Chondrocyte (in vitro differentiated cells): ENCODE measurements at regions not wholly inside any gene's neighbourhood (a gene's known extent, or its start where the extent isn't known, plus 50 kb on each side); places are given as distances from the start of the nearest gene placed in this dataset.

Source experiments
- DNase-seq: peaks from one replicate; pipeline ENCODE4 v3.0.0; 2021; ENCODE audit warnings: mixed read lengths, low spot score
- H3K27ac Mint-ChIP-seq: one replicate; pipeline ENCODE4 v1.8.0; 2021; ENCODE audit warnings: mild to moderate bottlenecking, moderate library complexity, mixed read lengths; ENCODE audit not compliant: unreplicated experiment
- H3K27me3 Mint-ChIP-seq: 2 replicates; pipeline ENCODE4 v1.8.0; 2021; ENCODE audit warnings: low read depth, mixed read lengths
- H3K36me3 Mint-ChIP-seq: 2 replicates; pipeline ENCODE4 v1.8.0; 2021; ENCODE audit warnings: low read depth, mixed read lengths
- H3K4me1 Mint-ChIP-seq: 2 replicates; pipeline ENCODE4 v1.8.0; 2021; ENCODE audit warnings: low read depth, mild to moderate bottlenecking, mixed read lengths
- H3K4me3 Mint-ChIP-seq: one replicate; pipeline ENCODE4 v1.8.0; 2021; ENCODE audit warnings: mild to moderate bottlenecking, moderate library complexity, mixed read lengths; ENCODE audit not compliant: unreplicated experiment
- H3K9me3 Mint-ChIP-seq: 2 replicates; pipeline ENCODE4 v1.8.0; 2021; ENCODE audit warnings: low read depth, mixed read lengths
- CTCF ChIP-seq: fragments of 200-600 bp; sonication (generic); IDR thresholded peaks from 2 replicates; pipeline ENCODE4 v1.5.0; 2021; ENCODE audit warnings: antibody characterized with exemption, mild to moderate bottlenecking, moderate library complexity

GRCh38 chr3:99330924-99331532, 307.4 kb upstream of the COL8A1 start:
- Mint-ChIP-seq H3K27me3 (no peaks in the 10 kb centered on the region), H3K4me3 (no peak overlapping the region), H3K27ac (peak overlapping the region; percentile 28), H3K36me3 (peaks cover 5% of the 10 kb centered on the region), H3K9me3 (peaks cover 10% of the 10 kb centered on the region), H3K4me1 (peaks cover 43% of the 10 kb centered on the region)
- DNase-seq = no peak
- TF ChIP-seq CTCF = no peak

DNA sequence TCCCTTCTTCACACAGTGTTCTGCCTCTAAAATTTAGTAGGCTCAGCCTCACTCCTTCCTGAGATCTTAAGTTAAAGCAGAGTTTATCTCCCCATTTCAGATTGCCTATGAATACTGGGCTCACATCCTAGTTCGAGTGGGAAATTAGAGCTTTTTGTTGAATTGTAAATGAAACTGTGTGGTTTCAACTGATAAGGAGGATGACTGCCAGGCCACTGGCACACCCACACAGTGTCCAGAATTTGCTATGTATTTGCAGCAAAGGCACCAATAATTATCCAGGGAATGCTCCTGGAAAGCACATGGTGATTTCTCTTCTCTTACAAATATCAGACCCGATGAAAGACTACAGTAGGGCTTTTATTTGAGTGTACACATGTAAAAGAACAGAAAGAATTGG, 308.1 kb upstream of the COL8A1 start:
- Mint-ChIP-seq H3K4me3 (no peak overlapping the region), H3K27me3 (no peaks in the 10 kb centered on the region), H3K4me1 (peaks cover 49% of the 10 kb centered on the region), H3K9me3 (peaks cover 10% of the 10 kb centered on the region), H3K27ac (peak overlapping the region; percentile 73), H3K36me3 (peaks cover 5% of the 10 kb centered on the region)
- no peak for DNase-seq
- TF ChIP-seq CTCF = no peak

- Mint-ChIP-seq H3K27ac (no peak overlapping the region), H3K27me3 (no peaks in the 10 kb centered on the region)
- TF ChIP-seq CTCF = no peak
Measured at GRCh38 chr3:99325402-99325801, 313.0 kb upstream of the COL8A1 start.

DNA sequence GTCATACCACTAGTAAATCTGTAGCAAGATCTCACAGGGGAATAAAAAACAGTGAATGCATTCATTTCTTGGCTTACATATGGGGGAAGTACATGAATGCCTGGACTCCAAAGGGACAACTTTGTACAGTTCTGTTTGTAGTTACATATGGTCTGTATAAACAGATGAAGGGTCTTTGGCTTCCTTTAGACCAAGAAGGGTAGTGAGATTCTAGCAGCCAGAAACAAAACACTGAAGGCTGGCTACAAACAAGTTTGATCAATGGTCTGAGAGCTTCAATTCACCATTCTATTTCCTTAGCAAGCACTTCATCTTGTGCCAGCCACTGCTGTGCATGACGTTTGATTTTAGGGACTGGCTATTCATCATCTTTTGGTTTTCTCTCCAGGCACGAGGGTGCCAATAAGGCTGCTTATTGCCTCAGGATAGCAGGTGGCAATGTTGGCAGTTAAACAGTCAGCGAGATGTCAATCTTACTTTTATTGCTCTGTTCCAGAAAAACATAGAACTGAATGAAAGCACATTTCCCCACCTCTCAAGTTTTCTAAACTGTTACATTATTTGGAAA, 313.7 kb upstream of the COL8A1 start:
- Mint-ChIP-seq H3K27ac (no peak overlapping the region), H3K36me3 (peaks cover 8% of the 10 kb centered on the region), H3K9me3 (peaks cover 7% of the 10 kb centered on the region), H3K4me3 (no peak overlapping the region), H3K27me3 (no peaks in the 10 kb centered on the region), H3K4me1 (peaks cover 54% of the 10 kb centered on the region)
- no peak for DNase-seq
- TF ChIP-seq CTCF = no peak

More at GRCh38 chr3:99325402-99325801, 313.0 kb upstream of the COL8A1 start:
- peaks cover 8% of the 10 kb centered on the region for H3K36me3 Mint-ChIP-seq
- peaks cover 7% of the 10 kb centered on the region for H3K9me3 Mint-ChIP-seq
- DNase-seq = no peak
- peaks cover 51% of the 10 kb centered on the region for H3K4me1 Mint-ChIP-seq
- H3K4me3 Mint-ChIP-seq = no peak overlapping the region

DNA sequence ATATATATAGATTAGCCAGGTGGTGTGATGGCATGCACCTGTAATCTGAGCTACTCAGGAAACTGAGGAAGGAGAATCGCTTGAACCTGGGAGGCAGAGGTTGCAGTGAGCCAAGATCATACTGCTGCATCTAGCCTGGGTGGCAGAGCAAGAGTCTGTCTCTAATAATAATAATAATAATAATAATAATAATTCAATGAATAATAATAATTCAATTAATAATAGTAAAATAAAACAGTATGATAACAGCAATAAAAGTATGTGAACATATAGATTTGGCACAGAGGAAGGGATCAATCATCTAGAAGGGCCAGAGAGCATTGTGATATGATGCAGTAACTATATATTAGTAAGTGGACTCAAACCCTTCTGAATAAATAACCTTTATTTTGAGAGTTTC, 314.5 kb upstream of the COL8A1 start:
- TF ChIP-seq CTCF = no peak

More for the DNA sequence above, 314.5 kb upstream of the COL8A1 start:
- Mint-ChIP-seq H3K27ac (no peak overlapping the region), H3K4me1 (peaks cover 56% of the 10 kb centered on the region), H3K4me3 (no peak overlapping the region), H3K36me3 (peaks cover 8% of the 10 kb centered on the region), H3K27me3 (no peaks in the 10 kb centered on the region), H3K9me3 (peaks cover 7% of the 10 kb centered on the region)
- DNase-seq = no peak
